ENCODE measurements at regions not wholly inside any gene's neighbourhood (a gene's known extent, or its start where the extent isn't known, plus 50 kb on each side); places are given as distances from the start of the nearest gene placed in this dataset.

- H3K4me3 ChIP-seq (replicated peaks; ENCODE audit: low read depth, low read length) = no peak overlapping the region
- DNase-seq (ENCODE audit: low read depth) = no peak
- no peak for TF ChIP-seq CTCF (IDR thresholded peaks at IDR 0.05; ENCODE audit: low read length, missing control alignments)
These were observed 160.0 kb upstream of the PRICKLE2 start for GRCh38 chr3:64385277-64385676.

GRCh38 chr3:64384561-64384960 is 159.3 kb upstream of the PRICKLE2 start:
- H3K4me3 ChIP-seq (replicated peaks; ENCODE audit: low read depth, low read length) = no peak overlapping the region
- no peak for DNase-seq (ENCODE audit: low read depth)
- no peak for TF ChIP-seq CTCF (IDR thresholded peaks at IDR 0.05; ENCODE audit: low read length, missing control alignments)

GRCh38 chr3:64382153-64382552 is 156.9 kb upstream of the PRICKLE2 start:
- TF ChIP-seq CTCF (IDR thresholded peaks at IDR 0.05; ENCODE audit: low read length, missing control alignments) = no peak

GRCh38 chr3:64381367-64381766 is 156.1 kb upstream of the PRICKLE2 start:
- no peak for TF ChIP-seq CTCF (IDR thresholded peaks at IDR 0.05; ENCODE audit: low read length, missing control alignments)
- no peak overlapping the region for H3K4me3 ChIP-seq (replicated peaks; ENCODE audit: low read depth, low read length)
- DNase-seq (ENCODE audit: low read depth) = no peak

More at GRCh38 chr3:64382153-64382552, 156.9 kb upstream of the PRICKLE2 start:
- no peak overlapping the region for H3K4me3 ChIP-seq (replicated peaks; ENCODE audit: low read depth, low read length)
- DNase-seq (ENCODE audit: low read depth) = no peak

GRCh38 chr3:64380546-64380945 is 155.3 kb upstream of the PRICKLE2 start:
- no peak for DNase-seq (ENCODE audit: low read depth)
- H3K4me3 ChIP-seq (replicated peaks; ENCODE audit: low read depth, low read length) = no peak overlapping the region
- TF ChIP-seq CTCF (IDR thresholded peaks at IDR 0.05; ENCODE audit: low read length, missing control alignments) = no peak

- no peak for DNase-seq (ENCODE audit: low read depth)
- H3K4me3 ChIP-seq (replicated peaks; ENCODE audit: low read depth, low read length) = no peak overlapping the region
- TF ChIP-seq CTCF (IDR thresholded peaks at IDR 0.05; ENCODE audit: low read length, missing control alignments) = no peak
These were observed 154.0 kb upstream of the PRICKLE2 start for GRCh38 chr3:64379221-64379620.

- no peak for DNase-seq (ENCODE audit: low read depth)
- no peak overlapping the region for H3K4me3 ChIP-seq (replicated peaks; ENCODE audit: low read depth, low read length)
- no peak for TF ChIP-seq CTCF (IDR thresholded peaks at IDR 0.05; ENCODE audit: low read length, missing control alignments)
These were observed 152.7 kb upstream of the PRICKLE2 start for GRCh38 chr3:64377942-64378341.
